K562 (cell line): ENCODE measurements at regions not wholly inside any gene's neighbourhood (a gene's known extent, or its start where the extent isn't known, plus 50 kb on each side); places are given as distances from the start of the nearest gene placed in this dataset.

Experiments used
- ATAC-seq: fragments of 200-7000 bp; cut with Tn5 transposase; 3 replicates; pipeline ENCODE4 v1.9.1; 2020; ENCODE audit warnings: moderate library complexity
- BruUV-seq: library from RNA; stranded (reverse); fragments of 400-500 nt; replicated peaks from 2 replicates; lab custom pipeline; 2021; lab: Mats Ljungman, UMichigan
- CTCF ChIA-PET: fragments of 300-600 bp; formaldehyde crosslinking; extraction: SDS; loops from one replicate; lab custom pipeline; 2021; ENCODE audit warnings: low intra/inter-chr PET ratio; lab: Yijun Ruan, JAX
- POLR2A ChIA-PET: fragments of 300-600, 350-650 bp; sonication (Branson Sonifier 250); formaldehyde crosslinking; extraction: SDS; loops from one replicate; lab custom pipeline; 2021; ENCODE audit warnings: antibody characterized with exemption, inconsistent platforms; lab: Yijun Ruan, JAX
- DNase-seq, 4 experiments: peaks; one replicate each; pipeline versions ENCODE4 v3.0.0 to v3.0.0-alpha.2; 2011 to 2018; ENCODE audit warnings: low spot score in 3 of 4, mixed read lengths in 3 of 4; ENCODE audit errors: extremely low read depth in 1 of 4
- FAIRE-seq: peaks from 2 replicates; lab custom pipeline; 2011; peaks lifted over from hg19 to GRCh38; lab: Jason Lieb, UNC
- H2AFZ ChIP-seq: 2 replicates; pipeline ENCODE4 v1.6.0; 2011; ENCODE audit warnings: low read depth, low read length, control low read depth, inconsistent platforms
- H3K27ac ChIP-seq: fragments of 200-600 bp; 3 replicates; pipeline ENCODE4 v1.8.0; 2011; ENCODE audit warnings: low read depth, mild to moderate bottlenecking, control low read depth, inconsistent platforms, low read length, moderate library complexity, mixed read lengths; ENCODE audit errors: extremely low read depth
- H3K27me3 ChIP-seq, 2 experiments: fragments of 300-600 bp in 1 of 2; 2 replicates in 1 of 2; 3 replicates in 1 of 2; pipeline versions ENCODE4 v1.6.0 to v1.8.0; 2011; ENCODE audit warnings: inconsistent platforms in 2 of 2, low read length in 2 of 2, mild to moderate bottlenecking in 1 of 2, mixed read lengths in 1 of 2, moderate library complexity in 1 of 2; ENCODE audit not compliant: control insufficient read depth in 2 of 2, insufficient read depth in 2 of 2
- H3K36me3 ChIP-seq: fragments of 300-600 bp; 3 replicates; pipeline ENCODE4 v1.8.0; 2011; ENCODE audit warnings: mild to moderate bottlenecking, low read length, inconsistent platforms; ENCODE audit not compliant: control insufficient read depth, insufficient read depth
- H3K4me1 ChIP-seq, 2 experiments: fragments of 200-600 bp in 1 of 2; replicated peaks in 1 of 2; 2 replicates in 1 of 2; 3 replicates in 1 of 2; pipeline versions ENCODE4 v1.5.1 to v1.8.0; 2011; ENCODE audit warnings: inconsistent platforms in 2 of 2, low read length in 2 of 2, mild to moderate bottlenecking in 1 of 2, mixed read lengths in 1 of 2, moderate library complexity in 1 of 2; ENCODE audit not compliant: control insufficient read depth in 2 of 2, insufficient read depth in 2 of 2
- H3K4me2 ChIP-seq: 2 replicates; pipeline ENCODE4 v1.6.1; 2011; ENCODE audit warnings: low read length, control low read depth, inconsistent platforms, mixed read lengths; ENCODE audit not compliant: insufficient read depth
- H3K4me3 ChIP-seq: fragments of 200-600 bp; sonication (generic), shearing (Covaris generic); 2 replicates; pipeline ENCODE4 v1.5.1; 2016; ENCODE audit warnings: control low read depth, inconsistent platforms
- H3K79me2 ChIP-seq: fragments of 200-600 bp; 3 replicates; pipeline ENCODE4 v1.8.0; 2011; ENCODE audit warnings: low read length, inconsistent platforms; ENCODE audit not compliant: control insufficient read depth, insufficient read depth
- H3K9ac ChIP-seq, 2 experiments: 2 replicates each; pipeline versions ENCODE4 v1.6.0 to v1.6.1; 2011; ENCODE audit warnings: low read depth in 2 of 2, low read length in 2 of 2, control low read depth in 1 of 2, inconsistent platforms in 1 of 2, mild to moderate bottlenecking in 1 of 2, mixed read lengths in 1 of 2; ENCODE audit not compliant: insufficient read depth in 1 of 2
- H3K9me1 ChIP-seq: one replicate; pipeline ENCODE4 v1.6.0; 2011; ENCODE audit warnings: inconsistent platforms, mild to moderate bottlenecking, low read length, moderate library complexity; ENCODE audit not compliant: control insufficient read depth, insufficient read depth
- H3K9me3 ChIP-seq: replicated peaks from 2 replicates; pipeline ENCODE4 v1.5.1; 2011; ENCODE audit warnings: low read depth, low read length, inconsistent platforms; ENCODE audit not compliant: control insufficient read depth, insufficient read depth
- H4K20me1 ChIP-seq: replicated peaks from 2 replicates; pipeline ENCODE4 v1.6.1; 2011; ENCODE audit warnings: low read length, inconsistent platforms, mixed read lengths; ENCODE audit not compliant: control insufficient read depth, insufficient read depth
- ARID4B ChIP-seq: sonication (generic); formaldehyde crosslinking; IDR thresholded peaks from 2 replicates; pipeline ENCODE4 v1.8.0; 2022; ENCODE audit warnings: mild to moderate bottlenecking, missing genetic modification reagents
- ELF4 ChIP-seq: fragments of 450-650 bp; formaldehyde crosslinking; IDR thresholded peaks from 2 replicates; pipeline ENCODE4 v1.4.0; 2022; ENCODE audit warnings: missing genetic modification characterization
- FOXA3 ChIP-seq, 2 experiments: fragments of 450-650 bp in 1 of 2; sonication (generic) in 1 of 2; formaldehyde crosslinking; IDR thresholded peaks in 1 of 2; conservative IDR thresholded peaks in 1 of 2; 2 replicates each; pipeline versions ENCODE4 v1.4.0 to v1.8.0; 2020 to 2022; ENCODE audit warnings: mild to moderate bottlenecking in 2 of 2, missing genetic modification reagents in 1 of 2
- SNAPC5 ChIP-seq: fragments of 250-450 bp; sonication (Bioruptor Pico); IDR thresholded peaks from 2 replicates; pipeline ENCODE4 v1.8.0; 2021; ENCODE audit warnings: moderate library complexity, mild to moderate bottlenecking, inconsistent platforms
- VEZF1 ChIP-seq: fragments of 200-800 bp; sonication (Bioruptor generic); IDR thresholded peaks from 2 replicates; pipeline ENCODE4 v1.6.1; 2017; ENCODE audit warnings: missing genetic modification characterization, missing compliant biosample characterization
- YY1 ChIP-seq, 3 experiments: IDR thresholded peaks; 2 replicates each; pipeline ENCODE4 v1.6.1; 2011; ENCODE audit warnings: low read length in 2 of 3, mild to moderate bottlenecking in 2 of 3, moderate library complexity in 2 of 3, borderline replicate concordance in 1 of 3, control low read depth in 1 of 3, low read depth in 1 of 3; ENCODE audit not compliant: insufficient read depth in 3 of 3, insufficient replicate concordance in 2 of 3, control insufficient read depth in 1 of 3, insufficient read length in 1 of 3; ENCODE audit errors: extremely low read depth in 1 of 3
- ZKSCAN8 ChIP-seq: fragments of 200-800 bp; sonication (Bioruptor generic); IDR thresholded peaks from 2 replicates; pipeline ENCODE4 v1.6.1; 2016; ENCODE audit warnings: missing genetic modification characterization, missing compliant biosample characterization
- WGBS: fragments of 100-300 bp; shearing (Covaris generic); methylation state at CpG from one replicate; pipeline ENCODE4 v1.1.6; 2016; ENCODE audit warnings: low coverage, mixed read lengths; ENCODE audit not compliant: insufficient coverage; ENCODE audit errors: missing lambda C conversion rate; 5-methylcytosine and 5-hydroxymethylcytosine counted together
- in situ Hi-C: fragments of 300-500 bp; cut with MboI; formaldehyde crosslinking; loops from 4 replicates; pipeline ENCODE4 v1.15.0; 2018; ENCODE audit warnings: inconsistent platforms, mixed read lengths
- intact Hi-C: fragments of 100-400 bp; cut with micrococcal nuclease; formaldehyde crosslinking; loops from 2 replicates; pipeline ENCODE4 v1.14.2; 2022
- TF ChIP-seq, protein P1 (sequence below): IDR thresholded peaks from 3 replicates; pipeline ENCODE4 v1.6.1; 2011; ENCODE audit warnings: borderline replicate concordance, mild to moderate bottlenecking; ENCODE audit not compliant: insufficient read length, insufficient read depth
- TF ChIP-seq, protein P2 (sequence below): fragments of 450-650 bp; formaldehyde crosslinking; IDR thresholded peaks from 2 replicates; pipeline ENCODE4 v1.4.0; 2020; ENCODE audit warnings: mild to moderate bottlenecking, moderate library complexity
- TF ChIP-seq, protein P3 (sequence below): fragments of 450-650 bp; conservative IDR thresholded peaks from 2 replicates; pipeline ENCODE4 v1.6.1; 2016; ENCODE audit warnings: missing genetic modification characterization, low read depth, mild to moderate bottlenecking, control low read depth, missing compliant biosample characterization

DNA sequence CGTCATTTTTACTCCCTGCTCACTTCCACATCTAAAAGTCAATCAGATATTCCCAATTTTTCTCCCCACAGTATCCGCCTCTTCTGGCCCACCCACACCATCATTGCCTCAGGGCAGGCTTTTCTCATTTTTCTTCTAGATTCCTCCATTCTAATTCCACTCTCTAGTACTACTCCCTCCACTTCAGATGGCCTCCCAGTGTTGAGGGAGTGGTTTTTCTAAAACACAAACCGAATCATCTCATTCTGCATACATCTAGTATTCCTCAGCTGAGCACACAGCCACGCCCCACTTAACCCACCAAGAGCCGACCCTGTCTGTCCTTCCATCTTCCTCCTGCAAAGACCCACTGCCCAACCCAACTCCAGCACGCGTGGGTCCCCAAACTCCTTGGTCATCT, 314.9 kb upstream of the NPVF start:
- Histone ChIP-seq H4K20me1 (no peaks in the 10 kb centered on the region; the same call in 1 of the 2 replicates), H3K4me2 (no peak overlapping the region), H3K4me1 (no peaks in the 10 kb centered on the region), H3K9me1 (no peaks in the 10 kb centered on the region), H3K36me3 (no peaks in the 10 kb centered on the region), H3K27ac (no peak overlapping the region), H3K9me3 (no peaks in the 10 kb centered on the region), H3K4me3 (no peak overlapping the region), H3K27me3 (peaks cover 23 to 34% of the 10 kb centered on the region in 2 experiments), H3K79me2 (no peaks in the 10 kb centered on the region), H2AFZ (no peak overlapping the region), H3K9ac (no peak overlapping the region)
- FAIRE-seq (no peak), DNase-seq (no peak), ATAC-seq (no peak)
- in situ Hi-C loops (no loop called here), intact Hi-C loops (no loop called here)
- ChIA-PET POLR2A (interaction anchor here (0.7 kb wide), 1 partner anchor 86 kb away, joined by 3 read pairs; no protein-coding TSS in a partner anchor), CTCF (no interaction called here)
- WGBS = 1% methylated on average over 7 of the region's 7 CpGs
- BruUV-seq = no TSS peak
- no peak for TF ChIP-seq VEZF1 (CRISPR knock-in tag)
- TF ChIP-seq YY1 (IDR thresholded peaks at IDR 0.05; ENCODE audit: borderline replicate concordance in 1 of 3, control insufficient read depth in 1 of 3, extremely low read depth in 1 of 3, insufficient read depth in 3 of 3, insufficient read length in 1 of 3, insufficient replicate concordance in 2 of 3, low read depth in 1 of 3, low read length in 2 of 3) = no peak
- TF ChIP-seq FOXA3 (CRISPR knock-in tag; conservative IDR thresholded peaks at IDR 0.05 in 1 of 2, IDR thresholded peaks at IDR 0.05 in 1 of 2) = no peak
- TF ChIP-seq, protein P1, sequence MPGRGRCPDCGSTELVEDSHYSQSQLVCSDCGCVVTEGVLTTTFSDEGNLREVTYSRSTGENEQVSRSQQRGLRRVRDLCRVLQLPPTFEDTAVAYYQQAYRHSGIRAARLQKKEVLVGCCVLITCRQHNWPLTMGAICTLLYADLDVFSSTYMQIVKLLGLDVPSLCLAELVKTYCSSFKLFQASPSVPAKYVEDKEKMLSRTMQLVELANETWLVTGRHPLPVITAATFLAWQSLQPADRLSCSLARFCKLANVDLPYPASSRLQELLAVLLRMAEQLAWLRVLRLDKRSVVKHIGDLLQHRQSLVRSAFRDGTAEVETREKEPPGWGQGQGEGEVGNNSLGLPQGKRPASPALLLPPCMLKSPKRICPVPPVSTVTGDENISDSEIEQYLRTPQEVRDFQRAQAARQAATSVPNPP = no peak
- no peak for TF ChIP-seq ELF4 (CRISPR knock-in tag)
- no peak for TF ChIP-seq ARID4B (CRISPR knock-in tag)
- no peak for TF ChIP-seq ZKSCAN8 (CRISPR knock-in tag)
- TF ChIP-seq, protein P2, sequence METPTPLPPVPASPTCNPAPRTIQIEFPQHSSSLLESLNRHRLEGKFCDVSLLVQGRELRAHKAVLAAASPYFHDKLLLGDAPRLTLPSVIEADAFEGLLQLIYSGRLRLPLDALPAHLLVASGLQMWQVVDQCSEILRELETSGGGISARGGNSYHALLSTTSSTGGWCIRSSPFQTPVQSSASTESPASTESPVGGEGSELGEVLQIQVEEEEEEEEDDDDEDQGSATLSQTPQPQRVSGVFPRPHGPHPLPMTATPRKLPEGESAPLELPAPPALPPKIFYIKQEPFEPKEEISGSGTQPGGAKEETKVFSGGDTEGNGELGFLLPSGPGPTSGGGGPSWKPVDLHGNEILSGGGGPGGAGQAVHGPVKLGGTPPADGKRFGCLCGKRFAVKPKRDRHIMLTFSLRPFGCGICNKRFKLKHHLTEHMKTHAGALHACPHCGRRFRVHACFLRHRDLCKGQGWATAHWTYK (CRISPR knock-in tag) = no peak
- TF ChIP-seq SNAPC5 (CRISPR knock-in tag) = no peak
- TF ChIP-seq, protein P3, sequence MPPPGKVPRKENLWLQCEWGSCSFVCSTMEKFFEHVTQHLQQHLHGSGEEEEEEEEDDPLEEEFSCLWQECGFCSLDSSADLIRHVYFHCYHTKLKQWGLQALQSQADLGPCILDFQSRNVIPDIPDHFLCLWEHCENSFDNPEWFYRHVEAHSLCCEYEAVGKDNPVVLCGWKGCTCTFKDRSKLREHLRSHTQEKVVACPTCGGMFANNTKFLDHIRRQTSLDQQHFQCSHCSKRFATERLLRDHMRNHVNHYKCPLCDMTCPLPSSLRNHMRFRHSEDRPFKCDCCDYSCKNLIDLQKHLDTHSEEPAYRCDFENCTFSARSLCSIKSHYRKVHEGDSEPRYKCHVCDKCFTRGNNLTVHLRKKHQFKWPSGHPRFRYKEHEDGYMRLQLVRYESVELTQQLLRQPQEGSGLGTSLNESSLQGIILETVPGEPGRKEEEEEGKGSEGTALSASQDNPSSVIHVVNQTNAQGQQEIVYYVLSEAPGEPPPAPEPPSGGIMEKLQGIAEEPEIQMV (tag) = no peak
